ENCODE measurements at regions not wholly inside any gene's neighbourhood (a gene's known extent, or its start where the extent isn't known, plus 50 kb on each side); places are given as distances from the start of the nearest gene placed in this dataset.

DNA sequence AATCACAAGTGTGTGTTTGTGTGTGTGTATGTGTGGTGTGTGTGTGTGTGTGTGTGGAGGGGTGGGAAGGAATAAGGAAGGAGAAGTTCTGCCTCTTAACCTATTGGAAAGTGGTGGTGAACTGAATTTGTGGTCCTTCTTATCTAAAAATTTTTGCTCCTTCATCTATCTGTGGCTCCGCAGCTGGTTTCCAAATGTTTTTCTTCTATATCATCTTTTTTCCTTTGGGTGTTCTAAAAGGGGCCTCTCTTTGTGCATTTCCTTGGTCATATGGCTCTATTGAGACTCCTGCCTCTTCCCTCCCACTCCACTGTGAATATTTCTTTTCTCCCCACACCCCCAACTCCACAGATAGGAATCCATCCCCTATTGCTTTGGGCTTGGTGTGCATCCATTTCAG, 254.9 kb upstream of the CWC22 start:
- Histone ChIP-seq H3K4me2 (ENCODE audit: low read length) (no peak overlapping the region), H3F3A (ENCODE audit: insufficient read depth, low read length, poor library complexity, severe bottlenecking) (no peaks in the 10 kb centered on the region), H3K79me2 (replicated peaks; ENCODE audit: insufficient read depth, low read length) (no peaks in the 10 kb centered on the region), H4K20me1 (ENCODE audit: insufficient read depth) (no peaks in the 10 kb centered on the region), H3K36me3 (ENCODE audit: insufficient read depth, low read length) (no peaks in the 10 kb centered on the region), H3K9me3 (ENCODE audit: low read length) (no peaks in the 10 kb centered on the region), H3K27me3 (ENCODE audit: insufficient read depth, low read depth, low read length) (no peaks in the 10 kb centered on the region), H2AFZ (ENCODE audit: low read depth, low read length) (no peak overlapping the region), H3K4me3 (ENCODE audit: low read length) (no peak overlapping the region), H3K27ac (ENCODE audit: low read length) (no peak overlapping the region), H3K9ac (ENCODE audit: low read length) (no peak overlapping the region), H3K9me2 (ENCODE audit: insufficient read depth, low read length) (no peaks in the 10 kb centered on the region)
- TF ChIP-seq TAF1 (IDR thresholded peaks at IDR 0.05; ENCODE audit: low read depth) (no peak), RAD21 (conservative IDR thresholded peaks at IDR 0.05) (no peak), MXI1 (conservative IDR thresholded peaks at IDR 0.05; ENCODE audit: poor library complexity, severe bottlenecking) (no peak), EP300 (conservative IDR thresholded peaks at IDR 0.05; ENCODE audit: poor library complexity, severe bottlenecking) (no peak), SMC3 (conservative IDR thresholded peaks at IDR 0.05; ENCODE audit: poor library complexity) (no peak), POLR2AphosphoS5 (IDR thresholded peaks at IDR 0.05) (no peak), EZH2 (IDR thresholded peaks at IDR 0.05; ENCODE audit: borderline replicate concordance, insufficient read depth, low read length, poor library complexity, severe bottlenecking) (no peak)
- TF ChIP-seq, protein P1, sequence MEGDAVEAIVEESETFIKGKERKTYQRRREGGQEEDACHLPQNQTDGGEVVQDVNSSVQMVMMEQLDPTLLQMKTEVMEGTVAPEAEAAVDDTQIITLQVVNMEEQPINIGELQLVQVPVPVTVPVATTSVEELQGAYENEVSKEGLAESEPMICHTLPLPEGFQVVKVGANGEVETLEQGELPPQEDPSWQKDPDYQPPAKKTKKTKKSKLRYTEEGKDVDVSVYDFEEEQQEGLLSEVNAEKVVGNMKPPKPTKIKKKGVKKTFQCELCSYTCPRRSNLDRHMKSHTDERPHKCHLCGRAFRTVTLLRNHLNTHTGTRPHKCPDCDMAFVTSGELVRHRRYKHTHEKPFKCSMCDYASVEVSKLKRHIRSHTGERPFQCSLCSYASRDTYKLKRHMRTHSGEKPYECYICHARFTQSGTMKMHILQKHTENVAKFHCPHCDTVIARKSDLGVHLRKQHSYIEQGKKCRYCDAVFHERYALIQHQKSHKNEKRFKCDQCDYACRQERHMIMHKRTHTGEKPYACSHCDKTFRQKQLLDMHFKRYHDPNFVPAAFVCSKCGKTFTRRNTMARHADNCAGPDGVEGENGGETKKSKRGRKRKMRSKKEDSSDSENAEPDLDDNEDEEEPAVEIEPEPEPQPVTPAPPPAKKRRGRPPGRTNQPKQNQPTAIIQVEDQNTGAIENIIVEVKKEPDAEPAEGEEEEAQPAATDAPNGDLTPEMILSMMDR (IDR thresholded peaks at IDR 0.05; ENCODE audit: poor library complexity, severe bottlenecking): no peak
- TF ChIP-seq, protein P2, sequence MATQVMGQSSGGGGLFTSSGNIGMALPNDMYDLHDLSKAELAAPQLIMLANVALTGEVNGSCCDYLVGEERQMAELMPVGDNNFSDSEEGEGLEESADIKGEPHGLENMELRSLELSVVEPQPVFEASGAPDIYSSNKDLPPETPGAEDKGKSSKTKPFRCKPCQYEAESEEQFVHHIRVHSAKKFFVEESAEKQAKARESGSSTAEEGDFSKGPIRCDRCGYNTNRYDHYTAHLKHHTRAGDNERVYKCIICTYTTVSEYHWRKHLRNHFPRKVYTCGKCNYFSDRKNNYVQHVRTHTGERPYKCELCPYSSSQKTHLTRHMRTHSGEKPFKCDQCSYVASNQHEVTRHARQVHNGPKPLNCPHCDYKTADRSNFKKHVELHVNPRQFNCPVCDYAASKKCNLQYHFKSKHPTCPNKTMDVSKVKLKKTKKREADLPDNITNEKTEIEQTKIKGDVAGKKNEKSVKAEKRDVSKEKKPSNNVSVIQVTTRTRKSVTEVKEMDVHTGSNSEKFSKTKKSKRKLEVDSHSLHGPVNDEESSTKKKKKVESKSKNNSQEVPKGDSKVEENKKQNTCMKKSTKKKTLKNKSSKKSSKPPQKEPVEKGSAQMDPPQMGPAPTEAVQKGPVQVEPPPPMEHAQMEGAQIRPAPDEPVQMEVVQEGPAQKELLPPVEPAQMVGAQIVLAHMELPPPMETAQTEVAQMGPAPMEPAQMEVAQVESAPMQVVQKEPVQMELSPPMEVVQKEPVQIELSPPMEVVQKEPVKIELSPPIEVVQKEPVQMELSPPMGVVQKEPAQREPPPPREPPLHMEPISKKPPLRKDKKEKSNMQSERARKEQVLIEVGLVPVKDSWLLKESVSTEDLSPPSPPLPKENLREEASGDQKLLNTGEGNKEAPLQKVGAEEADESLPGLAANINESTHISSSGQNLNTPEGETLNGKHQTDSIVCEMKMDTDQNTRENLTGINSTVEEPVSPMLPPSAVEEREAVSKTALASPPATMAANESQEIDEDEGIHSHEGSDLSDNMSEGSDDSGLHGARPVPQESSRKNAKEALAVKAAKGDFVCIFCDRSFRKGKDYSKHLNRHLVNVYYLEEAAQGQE (IDR thresholded peaks at IDR 0.05; ENCODE audit: borderline replicate concordance): no peak

DNA sequence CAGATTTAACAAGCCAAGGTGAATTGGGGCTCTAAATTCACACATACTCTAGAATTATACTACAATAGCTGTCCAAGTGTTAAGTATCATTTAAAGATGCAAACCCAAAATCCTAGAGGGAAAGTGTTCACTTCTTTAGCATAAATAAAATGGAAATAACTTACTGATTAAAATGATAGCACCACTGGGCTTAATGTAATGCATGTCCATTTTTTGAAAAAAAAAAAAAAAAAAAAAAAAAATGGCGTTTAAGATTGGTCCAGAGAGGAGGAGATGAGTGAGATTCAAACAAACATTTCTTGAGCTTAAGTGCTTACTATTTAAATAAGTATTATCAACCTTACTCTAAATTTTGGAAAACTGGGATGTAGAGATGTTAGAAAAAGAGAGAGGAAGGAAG, 251.5 kb upstream of the CWC22 start:
- H4K20me1 ChIP-seq (ENCODE audit: insufficient read depth): no peaks in the 10 kb centered on the region
- no peaks in the 10 kb centered on the region for H3K79me2 ChIP-seq (replicated peaks; ENCODE audit: insufficient read depth, low read length)
- no peaks in the 10 kb centered on the region for H3F3A ChIP-seq (ENCODE audit: insufficient read depth, low read length, poor library complexity, severe bottlenecking)
- H3K9me3 ChIP-seq (ENCODE audit: low read length): no peaks in the 10 kb centered on the region
- no peak overlapping the region for H3K4me3 ChIP-seq (ENCODE audit: low read length)
- no peaks in the 10 kb centered on the region for H3K9me2 ChIP-seq (ENCODE audit: insufficient read depth, low read length)
- no peaks in the 10 kb centered on the region for H3K36me3 ChIP-seq (ENCODE audit: insufficient read depth, low read length)
- no peaks in the 10 kb centered on the region for H3K27me3 ChIP-seq (ENCODE audit: insufficient read depth, low read depth, low read length)
- H3K27ac ChIP-seq (ENCODE audit: low read length): no peak overlapping the region
- H3K4me2 ChIP-seq (ENCODE audit: low read length): no peak overlapping the region
- H3K9ac ChIP-seq (ENCODE audit: low read length): no peak overlapping the region
- TF ChIP-seq RAD21 (conservative IDR thresholded peaks at IDR 0.05) (no peak), TAF1 (IDR thresholded peaks at IDR 0.05; ENCODE audit: low read depth) (no peak), POLR2AphosphoS5 (IDR thresholded peaks at IDR 0.05) (no peak)
- H2AFZ ChIP-seq (ENCODE audit: low read depth, low read length): no peak overlapping the region

DNA sequence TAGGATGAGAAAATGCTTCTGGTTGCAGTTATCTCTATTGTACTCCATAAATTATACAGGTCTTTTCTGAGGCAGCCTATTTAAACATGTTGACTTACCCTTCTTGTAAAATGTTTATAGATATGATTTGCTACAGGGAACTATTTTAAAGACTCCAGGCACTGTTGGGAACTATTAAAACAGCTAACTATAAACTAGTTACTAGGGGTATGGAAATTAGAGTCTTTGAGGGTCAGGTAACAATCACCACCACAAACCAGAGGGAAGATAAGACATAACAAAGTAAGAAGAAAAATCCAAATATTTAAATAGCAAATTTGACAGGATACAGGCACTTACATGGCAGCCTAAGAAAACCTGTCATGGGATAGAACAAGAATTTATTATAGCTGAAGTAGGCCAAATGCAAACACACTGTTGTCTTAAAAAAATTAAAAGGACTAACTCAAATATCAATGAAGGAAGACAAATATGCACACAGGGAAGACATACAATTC, 251.0 kb upstream of the CWC22 start:
- Histone ChIP-seq H3K36me3 (ENCODE audit: insufficient read depth, low read length) (no peaks in the 10 kb centered on the region), H3K27ac (ENCODE audit: low read length) (no peak overlapping the region), H3K9me3 (ENCODE audit: low read length) (no peaks in the 10 kb centered on the region), H3F3A (ENCODE audit: insufficient read depth, low read length, poor library complexity, severe bottlenecking) (no peaks in the 10 kb centered on the region), H3K79me2 (replicated peaks; ENCODE audit: insufficient read depth, low read length) (no peaks in the 10 kb centered on the region), H3K4me3 (ENCODE audit: low read length) (no peak overlapping the region), H2AFZ (ENCODE audit: low read depth, low read length) (no peak overlapping the region), H3K4me2 (ENCODE audit: low read length) (no peak overlapping the region), H4K20me1 (ENCODE audit: insufficient read depth) (no peaks in the 10 kb centered on the region), H3K9ac (ENCODE audit: low read length) (no peak overlapping the region), H3K27me3 (ENCODE audit: insufficient read depth, low read depth, low read length) (no peaks in the 10 kb centered on the region), H3K9me2 (ENCODE audit: insufficient read depth, low read length) (no peaks in the 10 kb centered on the region)
- TF ChIP-seq, protein P1 (IDR thresholded peaks at IDR 0.05; ENCODE audit: poor library complexity, severe bottlenecking): no peak
- TF ChIP-seq POLR2AphosphoS5 (IDR thresholded peaks at IDR 0.05) (no peak), SMC3 (conservative IDR thresholded peaks at IDR 0.05; ENCODE audit: poor library complexity) (no peak), EP300 (conservative IDR thresholded peaks at IDR 0.05; ENCODE audit: poor library complexity, severe bottlenecking) (no peak), RAD21 (conservative IDR thresholded peaks at IDR 0.05) (no peak), MXI1 (conservative IDR thresholded peaks at IDR 0.05; ENCODE audit: poor library complexity, severe bottlenecking) (no peak), TAF1 (IDR thresholded peaks at IDR 0.05; ENCODE audit: low read depth) (no peak), EZH2 (IDR thresholded peaks at IDR 0.05; ENCODE audit: borderline replicate concordance, insufficient read depth, low read length, poor library complexity, severe bottlenecking) (no peak)
- TF ChIP-seq, protein P2 (IDR thresholded peaks at IDR 0.05; ENCODE audit: borderline replicate concordance): no peak

Measured in neural cell (in vitro differentiated cells).